ENCODE measurements at regions not wholly inside any gene's neighbourhood (a gene's known extent, or its start where the extent isn't known, plus 50 kb on each side); places are given as distances from the start of the nearest gene placed in this dataset.

GRCh38 chr12:58455136-58455535 lies 465.2 kb downstream of the LRIG3 start:
- no peak for DNase-seq
- Histone ChIP-seq H3K27ac (no peak overlapping the region), H3K9me3 (no peaks in the 10 kb centered on the region), H3K27me3 (no peaks in the 10 kb centered on the region), H3K4me1 (peaks cover 0 to 19% (median 2%) of the 10 kb centered on the region in 4 donors), H3K36me3 (no peaks in the 10 kb centered on the region), H3K4me3 (no peak overlapping the region)
- intact Hi-C loops (cut with DNase I; ENCODE audit: low total_unique reads), result no loop called here
- TF ChIP-seq CTCF (IDR thresholded peaks at IDR 0.05), result no peak

- Histone ChIP-seq H3K27ac (no peak overlapping the region), H3K4me3 (no peak overlapping the region), H3K27me3 (no peaks in the 10 kb centered on the region), H3K4me1 (peaks cover 0 to 12% (median 2%) of the 10 kb centered on the region in 4 donors), H3K9me3 (no peaks in the 10 kb centered on the region), H3K36me3 (no peaks in the 10 kb centered on the region)
- intact Hi-C loops (cut with DNase I; ENCODE audit: low total_unique reads), result no loop called here
- no peak for TF ChIP-seq CTCF (IDR thresholded peaks at IDR 0.05)
- DNase-seq, result no peak
These were observed 462.2 kb downstream of the LRIG3 start for GRCh38 chr12:58458102-58458501.

- Histone ChIP-seq H3K27ac (no peak overlapping the region), H3K9me3 (no peaks in the 10 kb centered on the region), H3K4me1 (peaks cover 0 to 10% (median 2%) of the 10 kb centered on the region in 4 donors), H3K4me3 (no peak overlapping the region), H3K27me3 (no peaks in the 10 kb centered on the region), H3K36me3 (no peaks in the 10 kb centered on the region)
- intact Hi-C loops (cut with DNase I; ENCODE audit: low total_unique reads), result no loop called here
- no peak for TF ChIP-seq CTCF (IDR thresholded peaks at IDR 0.05)
- DNase-seq, result no peak
These were observed 461.1 kb downstream of the LRIG3 start for GRCh38 chr12:58459191-58459590.

GRCh38 chr12:58463051-58463450 lies 457.3 kb downstream of the LRIG3 start:
- H3K4me3 ChIP-seq, result no peak overlapping the region
- H3K4me1 ChIP-seq, result no peaks in the 10 kb centered on the region
- H3K36me3 ChIP-seq, result no peaks in the 10 kb centered on the region
- intact Hi-C loops (cut with DNase I; ENCODE audit: low total_unique reads), result no loop called here
- H3K9me3 ChIP-seq, result peaks cover 0 to 15% (median 0%) of the 10 kb centered on the region in 3 donors
- TF ChIP-seq CTCF (IDR thresholded peaks at IDR 0.05), result no peak
- no peak overlapping the region for H3K27ac ChIP-seq
- no peak for DNase-seq
- H3K27me3 ChIP-seq, result no peaks in the 10 kb centered on the region

- Histone ChIP-seq H3K36me3 (no peaks in the 10 kb centered on the region), H3K27me3 (no peaks in the 10 kb centered on the region), H3K27ac (no peak overlapping the region), H3K4me3 (no peak overlapping the region), H3K4me1 (no peaks in the 10 kb centered on the region), H3K9me3 (peaks cover 0 to 15% (median 0%) of the 10 kb centered on the region in 3 donors)
- TF ChIP-seq CTCF (IDR thresholded peaks at IDR 0.05), result no peak
- no peak for DNase-seq
- intact Hi-C loops (cut with DNase I; ENCODE audit: low total_unique reads), result no loop called here
These were observed 454.9 kb downstream of the LRIG3 start for GRCh38 chr12:58465418-58465817.
